ENCODE measurements at regions not wholly inside any gene's neighbourhood (a gene's known extent, or its start where the extent isn't known, plus 50 kb on each side); places are given as distances from the start of the nearest gene placed in this dataset.

DNA sequence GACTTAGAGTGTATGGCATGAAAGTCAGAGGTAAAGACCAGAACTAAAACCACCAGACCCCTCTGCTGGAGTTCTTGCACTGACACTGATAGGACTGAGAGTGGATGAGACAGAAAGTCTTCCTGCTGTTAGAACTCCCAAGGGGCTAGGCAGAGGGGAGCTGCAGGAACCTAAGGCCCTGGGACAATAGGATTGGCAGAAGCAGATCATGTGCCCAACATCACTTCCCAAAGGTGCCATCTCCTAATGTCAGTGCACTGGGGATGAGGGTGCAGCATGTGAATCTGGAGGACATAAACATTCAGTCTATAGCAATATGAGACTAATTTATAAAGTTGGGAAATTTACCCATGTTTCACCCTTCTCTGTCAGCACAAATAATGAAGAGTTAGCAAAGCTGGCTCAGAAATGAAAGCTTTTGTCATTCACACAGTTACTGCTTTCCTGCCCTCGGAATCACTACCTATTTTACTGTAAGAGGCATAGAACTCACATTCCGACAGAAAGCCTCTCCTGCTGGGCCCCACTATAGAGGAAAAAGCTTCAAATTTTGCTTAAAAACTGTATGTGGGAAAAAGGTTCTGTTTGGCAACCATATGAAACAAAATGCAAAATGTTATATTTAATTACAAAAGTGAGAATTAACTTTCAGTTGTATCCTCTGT, 49.9 kb upstream of the SSX2IP start:
- Histone ChIP-seq H3K36me3 (ENCODE audit: insufficient read depth, low read length) (no peaks in the 10 kb centered on the region), H3K27ac (ENCODE audit: low read depth in 1 of 2, low read length in 2 of 2) (no peak overlapping the region), H3K27me3 (ENCODE audit: control insufficient read depth in 1 of 2, insufficient read depth in 2 of 2, low read length in 2 of 2) (peaks cover 3 to 7% of the 10 kb centered on the region in 2 experiments), H3K4me1 (ENCODE audit: insufficient read depth, low read length) (no peaks in the 10 kb centered on the region), H3K9me3 (ENCODE audit: control insufficient read depth in 1 of 2, insufficient read depth in 1 of 2, low read length in 2 of 2) (no peaks in the 10 kb centered on the region), H3K4me3 (ENCODE audit: low read length) (no peak overlapping the region)
- no peak for TF ChIP-seq CTCF (IDR thresholded peaks at IDR 0.05)
- POLR2A ChIA-PET, result no interaction called here
- Mint-ChIP-seq H3K9me3 (no peaks in the 10 kb centered on the region), H3K36me3 (ENCODE audit: low read depth) (no peaks in the 10 kb centered on the region), H3K27me3 (peaks cover 5% of the 10 kb centered on the region), H3K4me1 (ENCODE audit: low read depth) (no peaks in the 10 kb centered on the region), H3K4me3 (no peak overlapping the region), H3K27ac (no peak overlapping the region)
- DNase-seq (no peak), ATAC-seq (ENCODE audit: poor library complexity) (no peak)
- intact Hi-C loops (cut with DNase I, micrococcal nuclease), result no loop called here
- CTCF ChIA-PET, result no interaction called here

Data from CD4-positive, alpha-beta T cell (primary cell).